Forelimb muscle (tissue), 1 donor: ENCODE measurements at regions not wholly inside any gene's neighbourhood (a gene's known extent, or its start where the extent isn't known, plus 50 kb on each side); places are given as distances from the start of the nearest gene placed in this dataset.

Source experiments
- DNase-seq: peaks from one replicate; pipeline ENCODE4 v3.0.0-alpha.2; 2013; ENCODE audit warnings: low read depth

DNA sequence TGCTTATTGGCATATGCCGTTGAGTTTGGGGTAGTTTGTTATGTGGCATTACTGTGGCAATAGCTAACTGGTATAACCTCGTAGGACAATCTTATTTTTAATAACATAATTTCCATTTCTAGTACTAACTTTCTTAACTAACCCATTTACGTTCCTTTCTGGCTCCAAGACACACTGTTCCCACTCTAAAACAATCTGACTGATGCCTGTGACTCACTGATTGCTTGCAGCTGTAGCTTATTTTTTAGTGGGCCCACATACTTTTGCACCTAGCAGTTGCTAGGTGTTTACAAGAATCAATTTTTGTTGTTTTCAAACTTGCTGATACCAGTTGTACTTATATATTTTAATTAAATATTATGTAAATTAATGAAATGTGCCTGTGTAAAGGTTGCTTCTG lies 52.2 kb downstream of the FAT3 start:
- no peak for DNase-seq

DNA sequence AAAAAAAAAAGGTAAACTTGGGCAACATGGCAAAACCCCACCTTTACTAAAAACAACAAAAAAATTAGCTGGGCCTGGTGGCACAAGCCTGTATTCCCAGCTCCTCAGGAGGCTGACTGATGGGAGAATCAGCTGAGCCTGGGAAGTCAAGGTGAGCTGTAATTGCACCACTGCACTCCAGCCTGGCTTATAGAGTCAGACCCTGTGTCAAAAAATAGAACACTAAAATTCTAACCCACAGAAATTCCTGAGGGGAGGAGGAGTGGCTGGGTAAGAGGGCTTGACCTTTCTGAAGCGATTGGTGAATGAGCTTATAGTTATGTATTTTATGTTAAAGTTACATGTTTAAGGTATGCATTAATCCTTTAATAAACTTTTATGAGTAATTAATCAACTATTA lies 53.3 kb downstream of the FAT3 start:
- DNase-seq: no peak

DNA sequence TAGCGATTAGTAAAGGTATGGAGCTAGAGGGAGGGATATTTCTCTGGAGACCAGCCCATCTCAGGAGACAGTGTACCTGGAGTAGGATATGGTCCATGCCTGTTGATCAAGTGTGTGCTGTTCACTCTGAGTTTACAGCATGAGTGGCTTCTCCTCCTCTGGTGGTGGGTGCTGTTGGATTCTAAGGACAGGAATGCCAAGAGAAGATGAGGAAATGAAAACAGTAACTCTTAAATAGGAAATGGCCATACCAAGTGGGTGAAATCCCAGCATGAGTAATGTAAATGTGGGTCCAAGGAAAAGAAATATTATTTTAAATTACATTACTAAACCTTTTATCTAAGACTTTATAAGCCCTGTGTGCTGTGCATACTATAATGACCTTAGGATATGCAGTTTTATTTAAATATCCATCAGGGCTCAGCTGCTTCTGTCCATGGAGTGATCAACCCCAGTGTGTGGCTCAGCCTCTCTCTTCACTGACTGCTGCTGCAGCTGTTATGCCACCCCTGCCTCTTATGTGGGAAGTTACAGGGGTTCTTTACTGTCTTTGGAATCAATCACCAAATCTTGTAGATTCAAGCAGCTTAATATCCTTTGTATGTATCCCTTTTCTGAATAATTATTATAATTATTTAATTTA lies 54.3 kb downstream of the FAT3 start:
- DNase-seq: no peak

DNA sequence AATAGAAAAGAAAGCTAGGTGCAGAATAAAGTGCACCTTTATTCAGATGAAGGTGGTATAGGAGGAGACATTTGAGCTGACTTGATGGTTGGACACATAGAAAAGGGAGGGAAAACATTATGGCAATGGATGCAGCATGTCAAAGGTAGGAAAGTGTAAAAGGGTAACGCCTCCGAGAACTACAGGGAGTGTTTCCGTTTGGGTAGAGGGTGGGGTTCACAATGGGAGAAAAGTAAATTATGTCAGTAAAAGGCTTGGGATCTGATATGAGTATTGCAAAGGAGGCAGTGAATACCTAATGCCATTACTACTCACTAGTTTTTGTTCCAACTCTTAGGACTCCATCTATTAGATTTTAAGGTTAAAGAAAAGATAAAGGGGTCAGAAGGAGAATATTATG lies 59.5 kb downstream of the FAT3 start:
- DNase-seq: no peak

DNA sequence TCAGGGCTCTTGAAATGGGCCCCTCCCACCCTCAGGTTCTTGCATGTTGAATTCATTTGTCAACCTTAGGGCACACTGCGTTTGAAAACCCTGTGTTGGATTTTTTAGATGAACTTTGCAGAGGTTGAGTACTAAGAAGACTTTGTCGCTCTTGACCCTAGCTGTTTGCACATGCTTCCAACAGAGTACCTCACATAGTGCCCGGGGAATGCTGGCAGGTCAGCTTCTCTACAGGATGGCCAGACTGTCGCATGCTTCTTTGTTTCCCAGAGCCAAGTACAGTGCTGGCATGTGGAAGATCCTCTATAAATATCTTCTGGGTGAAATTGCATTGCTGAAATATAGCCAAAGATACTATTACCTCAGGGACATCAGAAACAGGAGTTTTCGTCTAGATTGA lies 59.9 kb downstream of the FAT3 start:
- no peak for DNase-seq

DNA sequence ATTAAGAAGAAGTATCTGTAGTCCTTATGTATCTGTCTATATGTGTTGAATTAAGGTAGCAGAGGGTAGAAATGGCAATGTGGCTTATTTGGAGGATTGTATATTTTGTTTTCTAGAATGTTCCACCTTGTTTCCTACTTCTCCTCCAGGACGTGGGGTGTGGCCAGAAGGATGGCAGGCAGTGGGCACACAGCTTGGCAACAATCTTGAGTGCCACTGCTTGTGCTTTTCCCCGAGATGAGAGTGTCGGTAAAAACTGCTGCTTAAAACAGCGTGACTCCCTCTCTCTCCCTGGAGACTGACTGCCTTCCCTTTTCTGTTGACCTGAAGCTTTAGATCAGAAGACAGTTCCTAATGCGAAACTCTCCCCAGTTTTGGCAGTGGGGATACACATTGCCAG lies 61.2 kb downstream of the FAT3 start:
- no peak for DNase-seq

DNA sequence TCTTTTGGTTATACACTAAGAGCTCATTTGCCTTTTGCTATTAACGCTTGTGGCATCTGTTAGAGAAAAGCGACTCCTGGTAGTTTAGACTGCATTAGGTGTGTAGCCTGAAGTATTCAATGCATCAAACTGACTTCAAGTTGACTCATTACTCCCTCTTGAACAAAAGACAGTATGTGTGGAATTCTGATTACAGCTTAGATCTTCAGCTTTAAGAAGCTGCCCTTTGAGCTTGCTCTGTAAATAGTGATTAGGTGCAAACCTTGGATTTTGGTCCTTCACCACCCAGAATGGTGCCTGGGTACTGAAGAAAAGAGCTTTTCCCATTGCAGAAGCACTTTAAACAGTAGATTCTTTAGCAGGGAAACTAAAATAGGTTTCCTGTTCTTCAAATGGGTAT lies 62.1 kb downstream of the FAT3 start:
- no peak for DNase-seq

DNA sequence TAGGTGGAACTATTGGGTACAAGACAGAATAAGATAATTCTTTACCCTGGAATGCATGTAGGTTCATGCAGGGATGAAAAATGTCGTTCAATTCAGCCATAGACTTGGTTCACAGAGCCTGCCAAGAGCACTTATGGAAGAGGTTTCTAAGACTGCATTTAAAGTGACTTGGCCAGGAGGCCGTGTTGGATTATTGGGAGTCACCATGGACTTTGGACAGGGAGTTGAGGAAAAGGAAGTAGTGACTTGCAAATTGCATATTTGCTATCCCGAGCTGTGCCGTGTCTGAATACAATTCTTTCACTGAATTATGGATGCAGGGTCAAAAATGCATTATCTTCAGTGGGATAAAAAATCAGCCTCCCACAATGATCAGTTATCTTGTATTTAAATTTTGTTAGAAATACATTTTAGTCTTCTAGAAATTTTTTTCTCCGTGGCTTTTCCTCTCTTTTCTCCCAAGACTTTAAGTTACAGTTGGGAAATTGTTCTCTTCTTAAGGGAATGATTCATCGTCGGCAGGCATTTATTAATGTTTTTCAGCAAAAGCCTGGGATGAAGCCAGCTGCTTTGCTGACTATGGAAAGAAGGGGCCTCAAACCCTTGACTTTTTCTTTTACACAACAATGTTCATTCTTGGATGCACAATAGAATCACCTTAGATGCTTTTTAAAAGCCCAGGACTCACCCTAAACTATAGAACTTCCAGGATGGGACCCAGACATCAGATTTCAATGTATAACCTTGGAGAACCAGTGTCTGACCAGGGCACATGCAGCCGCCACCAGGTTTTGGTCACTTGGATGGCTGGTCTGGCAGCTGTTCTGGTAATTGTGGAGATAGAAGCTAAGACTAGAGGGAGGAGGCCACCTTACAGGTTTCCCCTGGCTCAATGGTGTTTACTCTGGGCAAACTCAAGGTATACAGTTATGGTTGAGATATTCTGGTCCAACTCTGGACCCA lies 70.8 kb downstream of the FAT3 start:
- DNase-seq: no peak

DNA sequence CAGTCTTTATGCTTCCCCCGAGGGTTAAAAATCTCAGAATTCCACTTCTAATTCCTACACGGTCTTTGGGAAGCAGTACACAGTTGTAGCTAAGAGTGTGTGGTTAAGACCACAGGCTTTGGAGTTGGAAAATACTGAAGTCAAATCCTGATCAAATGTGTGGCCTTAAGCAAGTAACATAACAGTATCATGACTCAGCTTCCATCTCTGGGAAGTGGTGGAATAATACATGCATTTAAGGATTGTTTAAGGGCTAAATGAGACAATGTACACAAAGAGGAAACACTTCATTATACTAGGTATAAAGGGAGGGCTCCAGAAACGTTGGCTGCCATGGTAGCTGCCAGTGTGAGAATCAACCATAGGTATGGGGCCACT lies 71.5 kb downstream of the FAT3 start:
- no peak for DNase-seq

DNA sequence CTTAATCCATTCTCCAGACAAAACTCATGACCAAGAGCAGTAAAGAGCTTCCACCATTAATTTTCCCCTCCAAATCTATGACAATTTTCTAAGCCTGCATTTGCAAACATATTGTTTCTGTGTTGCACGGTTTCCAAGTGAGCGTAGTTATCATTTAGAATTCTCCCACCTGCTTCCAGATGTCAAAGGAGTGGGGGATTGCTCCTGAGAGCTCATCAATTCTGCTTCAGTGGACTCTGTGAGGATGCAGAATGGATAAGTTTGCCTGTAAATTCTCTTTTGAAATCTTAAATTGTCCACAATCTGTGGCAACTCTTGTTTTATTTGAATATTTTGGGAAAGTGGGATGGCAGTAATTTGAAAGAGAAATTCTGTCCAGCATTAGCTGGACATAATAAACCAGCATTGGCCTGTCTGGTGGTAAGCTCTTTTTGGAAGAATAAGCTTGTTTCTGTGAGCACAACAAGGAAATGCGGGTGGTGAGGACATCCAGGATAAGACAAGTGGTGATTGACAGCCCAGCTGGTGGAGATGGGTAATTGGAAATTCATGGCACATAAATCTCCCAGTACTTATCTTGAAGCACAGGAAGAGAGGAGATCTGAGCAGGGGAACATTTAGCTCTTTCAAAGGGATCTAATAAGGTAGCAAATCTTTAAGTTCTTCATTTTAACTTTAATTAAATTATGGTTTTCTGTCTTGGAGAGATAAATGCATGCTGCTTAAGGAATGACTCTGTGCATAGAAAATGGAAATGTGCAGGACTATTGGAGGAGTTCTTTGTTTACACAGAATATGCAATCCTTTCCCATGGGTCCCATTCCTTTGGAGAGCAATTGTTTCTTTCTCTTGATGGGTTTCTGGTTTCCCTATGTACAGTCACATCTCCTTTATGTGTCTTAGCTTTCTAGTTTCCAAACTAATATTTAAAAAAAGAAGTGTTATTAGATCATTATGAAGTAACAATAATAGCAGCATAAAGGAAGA lies 73.2 kb downstream of the FAT3 start:
- no peak for DNase-seq

DNA sequence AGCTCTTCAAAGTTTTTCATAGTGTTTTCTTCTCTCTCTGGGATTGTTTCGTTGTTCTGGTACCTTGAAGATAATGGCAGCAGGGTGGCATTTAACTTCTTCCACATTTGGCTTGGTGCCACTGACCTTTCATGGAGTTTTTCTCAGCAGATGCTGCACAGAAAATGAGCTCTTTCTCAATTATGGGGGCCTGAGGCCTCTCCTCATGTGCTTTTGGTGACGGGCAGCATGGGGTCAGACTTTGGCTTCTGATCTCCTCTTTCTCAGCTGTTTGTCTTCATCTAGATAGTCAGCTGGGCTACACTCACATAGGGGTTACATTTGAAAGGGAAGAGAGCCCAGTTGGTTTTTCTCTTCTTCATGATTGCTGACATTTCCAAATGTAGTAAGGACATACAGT lies 76.3 kb downstream of the FAT3 start:
- no peak for DNase-seq

DNA sequence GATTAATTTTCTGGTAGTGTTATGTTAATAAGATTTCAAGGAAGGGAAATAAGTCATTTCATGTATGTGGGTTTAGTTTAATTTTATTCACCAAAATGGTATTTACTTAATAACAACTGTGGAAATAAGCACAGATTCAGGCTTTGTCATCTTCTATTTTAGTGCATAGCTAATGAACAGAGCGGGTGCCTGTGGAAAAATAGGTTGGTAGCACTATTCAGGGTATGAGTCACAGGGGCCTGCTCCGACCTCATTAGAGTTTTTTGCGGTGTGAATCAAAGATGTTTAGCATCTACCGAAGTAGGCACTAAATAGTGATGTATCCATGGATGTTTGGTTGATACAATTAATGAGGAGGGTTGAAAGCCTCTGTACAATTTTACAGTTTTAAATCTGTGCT lies 78.2 kb downstream of the FAT3 start:
- DNase-seq: no peak

DNA sequence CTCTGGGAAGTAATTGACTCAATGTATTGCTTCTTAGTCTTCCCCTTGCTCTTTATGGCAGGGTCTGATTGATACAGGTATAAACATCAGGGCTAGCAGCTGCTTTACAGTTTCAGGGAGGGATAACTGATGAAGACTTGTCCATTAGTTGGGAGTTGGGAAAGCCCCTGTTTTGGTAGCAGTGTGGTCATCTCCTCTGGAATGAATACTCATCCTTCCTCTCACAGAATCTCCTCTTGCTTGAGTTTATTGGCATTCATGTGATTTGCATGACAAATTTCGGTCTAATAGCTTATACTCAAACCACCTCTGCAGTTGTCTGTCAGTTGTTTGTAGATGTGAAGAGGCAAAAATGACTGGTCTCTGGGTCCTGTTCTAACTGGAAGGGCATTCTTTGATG lies 79.7 kb downstream of the FAT3 start:
- DNase-seq: no peak

DNA sequence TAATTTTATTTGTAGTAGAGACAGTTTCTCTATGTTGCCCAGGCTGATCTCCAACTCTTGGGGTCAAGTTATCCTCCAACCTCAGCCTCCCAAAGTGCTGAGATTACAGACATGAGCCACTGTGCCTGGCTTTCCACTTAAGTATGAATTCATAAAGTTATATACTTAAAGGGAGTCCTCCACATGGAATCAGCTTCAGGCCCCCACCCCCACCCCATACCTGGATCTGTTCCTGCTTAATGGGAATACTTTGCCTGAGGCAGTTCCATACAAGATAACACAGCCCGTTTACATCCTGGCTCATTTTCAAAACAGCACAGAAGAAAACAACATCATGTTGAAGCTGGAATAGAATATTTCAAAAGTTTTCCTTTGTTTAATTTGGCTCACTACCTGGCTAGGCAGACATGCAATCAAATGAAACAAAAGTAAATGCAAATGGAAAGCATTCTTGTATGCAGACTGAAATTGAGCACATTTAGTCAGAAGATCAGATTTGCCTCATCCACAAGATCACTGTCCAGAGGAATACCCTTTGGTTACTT lies 82.4 kb downstream of the FAT3 start:
- DNase-seq: no peak

DNA sequence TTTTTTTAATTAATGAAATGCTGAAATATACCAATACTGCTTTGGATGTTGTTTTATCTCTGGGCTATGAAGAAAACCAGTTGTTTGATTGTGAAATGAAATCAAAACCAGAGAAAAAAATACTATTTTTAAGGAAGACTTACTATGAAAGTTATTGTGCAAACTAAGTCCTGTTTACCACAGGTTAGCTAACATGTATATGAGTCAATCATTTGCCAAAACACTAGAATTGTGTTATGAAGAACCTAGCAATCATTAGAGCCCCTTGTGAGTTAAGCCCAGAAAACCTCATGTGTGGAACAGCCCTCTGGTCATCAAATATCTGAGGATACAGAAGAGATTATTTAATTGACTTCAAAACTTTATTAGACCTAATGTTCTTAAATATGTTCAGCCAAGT lies 83.7 kb downstream of the FAT3 start:
- DNase-seq: no peak

DNA sequence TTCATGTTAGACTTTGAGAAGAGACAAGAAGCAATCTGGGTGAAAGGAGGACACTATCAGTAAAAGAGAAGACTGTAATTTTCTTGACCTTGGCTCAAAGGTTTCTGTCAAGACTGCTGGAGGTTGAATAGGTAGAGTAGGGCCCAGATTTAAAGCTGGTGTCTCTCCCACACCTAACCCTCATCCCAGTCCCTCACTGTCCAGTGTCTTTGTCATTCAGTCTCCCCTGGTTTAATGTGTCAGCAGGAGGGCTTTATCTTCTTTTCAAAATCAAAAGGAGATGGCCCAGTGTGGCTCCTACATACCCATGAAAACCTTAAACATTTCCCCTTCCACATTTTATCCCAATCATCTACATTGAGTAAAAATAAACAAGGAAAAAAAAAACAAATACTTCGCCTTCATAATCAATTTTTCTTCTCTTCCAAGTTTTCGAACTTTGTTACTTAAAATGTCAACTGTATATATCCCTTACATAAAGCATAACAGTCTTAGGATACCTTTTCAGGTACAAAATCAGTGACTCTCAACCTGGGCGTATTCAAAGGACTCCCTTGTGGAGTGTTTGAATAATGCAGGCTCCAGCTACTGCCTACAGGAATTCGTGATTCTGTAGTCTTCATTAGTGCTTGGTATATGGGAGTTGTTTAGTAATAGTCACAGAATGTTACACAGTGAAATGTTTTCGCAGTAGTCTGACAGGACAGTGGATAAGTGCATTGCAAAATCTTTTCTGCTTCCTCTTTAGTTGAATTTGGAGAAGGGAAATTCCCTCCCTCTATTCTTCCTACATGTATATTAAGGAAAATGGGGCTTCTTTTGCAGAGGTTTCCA lies 87.2 kb downstream of the FAT3 start:
- DNase-seq: no peak

DNA sequence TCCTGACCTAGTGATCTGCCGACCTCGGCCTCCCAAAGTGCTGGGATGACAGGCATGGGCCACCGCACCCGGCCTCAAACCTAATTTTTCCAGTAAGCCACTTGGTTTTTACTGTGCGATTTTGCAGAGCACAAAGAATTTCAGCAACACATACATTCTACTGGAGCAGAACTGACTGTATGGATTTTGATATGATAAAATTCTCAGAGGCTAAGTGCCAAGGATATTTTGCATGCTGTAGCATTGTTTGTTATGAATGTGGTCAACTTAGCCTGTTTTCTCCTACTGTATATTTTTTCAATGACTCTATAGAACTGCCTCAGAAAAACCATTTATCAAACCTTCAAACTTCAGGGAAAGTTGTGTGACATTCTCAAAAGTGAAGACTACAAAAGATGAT lies 89.2 kb downstream of the FAT3 start:
- DNase-seq: no peak

DNA sequence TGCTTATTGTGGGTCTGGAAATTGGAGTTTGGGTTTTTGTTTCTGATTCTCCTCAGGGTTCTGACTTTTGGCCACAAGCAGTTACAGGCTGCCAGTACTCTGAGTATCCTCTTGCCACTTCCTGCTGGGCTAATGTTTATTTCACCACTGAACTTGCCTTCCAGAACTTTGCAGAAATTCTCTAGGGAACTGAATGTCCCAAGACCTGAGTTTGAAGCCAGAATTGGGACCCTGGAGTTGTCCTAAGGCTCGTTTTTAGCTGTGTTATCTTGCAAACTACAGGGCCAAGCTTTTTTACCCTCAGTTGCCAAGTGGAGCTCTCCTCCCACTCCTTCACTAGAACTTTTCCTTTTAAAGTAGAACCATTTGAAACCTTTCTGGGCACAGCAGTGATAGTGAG lies 89.9 kb downstream of the FAT3 start:
- DNase-seq: no peak

DNA sequence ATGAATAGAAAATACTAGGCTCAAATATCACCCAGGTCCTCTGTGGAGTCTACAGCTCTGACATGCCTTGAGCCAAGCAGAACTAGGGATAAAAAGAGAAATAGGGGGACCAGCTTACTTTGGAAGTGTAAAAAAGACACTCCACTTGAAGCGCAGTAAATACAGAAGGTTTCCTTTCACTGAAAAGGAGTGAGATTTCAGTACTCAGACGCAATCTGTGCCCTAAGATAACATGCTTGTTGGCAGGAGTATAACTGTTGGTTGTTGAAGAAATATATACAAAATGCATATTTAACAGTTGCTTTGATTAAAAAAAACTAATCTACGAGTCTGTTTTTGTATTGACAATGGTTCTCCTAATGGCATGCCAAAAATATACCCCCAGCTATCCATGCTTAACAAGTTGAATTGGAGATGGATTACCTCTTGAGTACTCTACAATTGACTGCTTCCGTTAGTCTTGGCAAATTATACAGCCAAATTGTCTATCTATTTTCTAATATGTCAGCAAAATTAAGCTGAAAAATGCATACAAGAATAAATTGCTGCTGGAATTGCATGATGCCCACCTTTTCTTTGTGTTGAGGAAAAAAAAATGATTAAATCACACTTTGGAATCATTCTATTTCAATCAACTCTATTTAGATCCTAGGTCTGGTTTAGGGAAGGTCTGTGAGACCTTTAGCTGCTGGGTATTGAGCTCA lies 91.6 kb downstream of the FAT3 start:
- no peak for DNase-seq

DNA sequence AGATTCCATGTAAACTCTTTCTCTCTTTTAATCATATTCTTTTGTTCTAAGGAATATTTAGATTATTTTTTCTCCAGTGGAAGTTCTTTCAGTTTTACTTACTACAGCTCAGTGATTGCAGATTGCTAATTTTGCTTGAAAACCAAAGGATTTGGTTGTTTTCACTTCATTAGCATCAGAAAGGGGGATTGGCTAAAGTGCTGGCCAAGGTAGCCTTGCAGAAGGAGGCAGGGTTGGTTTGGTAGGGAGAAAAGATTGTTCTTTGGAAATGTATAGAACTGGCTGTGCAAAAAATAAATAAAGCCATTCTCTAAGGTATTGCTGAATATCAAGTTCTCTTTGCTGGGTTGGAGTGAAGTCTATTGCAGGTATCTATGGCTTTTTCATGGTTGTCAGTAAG lies 92.6 kb downstream of the FAT3 start:
- no peak for DNase-seq
